Endothelial cell of umbilical vein (primary cell): ENCODE measurements at regions not wholly inside any gene's neighbourhood (a gene's known extent, or its start where the extent isn't known, plus 50 kb on each side); places are given as distances from the start of the nearest gene placed in this dataset.

Experiments used
- CTCF ChIP-seq, 2 donors: IDR thresholded peaks; 1 replicate in 1 of 2; 2 replicates in 1 of 2; pipeline ENCODE4 v1.5.1; 2011; ENCODE audit warnings: low read length in 2 of 2, mild to moderate bottlenecking in 2 of 2, moderate library complexity in 2 of 2, control low read depth in 1 of 2, inconsistent platforms in 1 of 2, low read depth in 1 of 2; ENCODE audit not compliant: insufficient read depth in 1 of 2; ENCODE audit errors: extremely low read depth in 1 of 2
- EZH2 ChIP-seq: IDR thresholded peaks from 2 replicates; pipeline ENCODE4 v1.6.1; 2012; ENCODE audit warnings: borderline replicate concordance, low read depth, mild to moderate bottlenecking, moderate library complexity, low read length, inconsistent platforms; ENCODE audit not compliant: severe bottlenecking
- FOS ChIP-seq: IDR thresholded peaks from 2 replicates; pipeline ENCODE4 v1.6.1; 2011; ENCODE audit warnings: mild to moderate bottlenecking, low read length, moderate library complexity, borderline replicate concordance; ENCODE audit not compliant: insufficient read depth
- JUN ChIP-seq: IDR thresholded peaks from 2 replicates; pipeline ENCODE4 v1.6.1; 2011; ENCODE audit warnings: borderline replicate concordance, low read depth; ENCODE audit not compliant: insufficient read length, insufficient read depth
- MAX ChIP-seq: IDR thresholded peaks from 2 replicates; pipeline ENCODE4 v1.6.1; 2011; ENCODE audit not compliant: insufficient read depth, insufficient read length
- MYC ChIP-seq: IDR thresholded peaks from one replicate; pipeline ENCODE4 v1.6.1; 2011; ENCODE audit warnings: mild to moderate bottlenecking, low read depth, low read length
- POLR2A ChIP-seq: IDR thresholded peaks from 2 replicates; pipeline ENCODE4 v1.6.1; 2012; ENCODE audit warnings: low read depth, mild to moderate bottlenecking, control low read depth, low read length
- POLR2AphosphoS5 ChIP-seq: IDR thresholded peaks from 2 replicates; pipeline ENCODE4 v1.6.1; 2012; ENCODE audit warnings: low read depth, mild to moderate bottlenecking, control low read depth, low read length, moderate library complexity; ENCODE audit not compliant: insufficient read depth

- TF ChIP-seq CTCF (IDR thresholded peaks at IDR 0.05; ENCODE audit: extremely low read depth in 1 of 2, insufficient read depth in 1 of 2, low read depth in 1 of 2, low read length in 2 of 2) (no peak), POLR2A (no peak), MAX (no peak), JUN (no peak), POLR2AphosphoS5 (no peak), EZH2 (no peak), MYC (no peak), FOS (no peak)
Measured at GRCh38 chr4:29046186-29046585, 1674.0 kb upstream of the PCDH7 start.
